ENCODE measurements at regions not wholly inside any gene's neighbourhood (a gene's known extent, or its start where the extent isn't known, plus 50 kb on each side); places are given as distances from the start of the nearest gene placed in this dataset.

DNA sequence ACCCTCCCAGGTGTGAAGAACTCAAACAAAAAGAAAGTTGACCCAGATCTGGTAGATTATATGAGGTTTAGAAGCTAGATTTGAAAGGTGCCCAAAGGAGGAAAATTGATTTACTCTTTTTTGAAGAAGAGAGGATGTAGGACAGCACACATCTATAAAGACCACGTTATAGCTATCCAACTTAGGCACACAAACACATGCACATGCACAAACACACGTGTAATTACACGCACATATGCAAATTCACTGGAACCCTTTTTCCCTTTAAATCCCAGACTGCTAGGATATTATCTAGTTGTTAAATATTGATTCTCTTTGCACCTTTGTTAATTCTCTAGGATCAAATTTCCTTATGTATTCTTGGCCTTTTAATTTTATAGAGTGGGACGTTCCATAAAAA lies 272.8 kb upstream of the TBX18 start:
- TF ChIP-seq CTCF (IDR thresholded peaks at IDR 0.05; ENCODE audit: low read length) (no peak), EZH2 (IDR thresholded peaks at IDR 0.05; ENCODE audit: borderline replicate concordance, low read length) (no peak)
